ENCODE measurements at regions not wholly inside any gene's neighbourhood (a gene's known extent, or its start where the extent isn't known, plus 50 kb on each side); places are given as distances from the start of the nearest gene placed in this dataset.
"Not testable (repeated sequence)": the region's sequence is repeated elsewhere in the genome, so short reads cannot be mapped to it uniquely, and the experiment has no call there.

DNA sequence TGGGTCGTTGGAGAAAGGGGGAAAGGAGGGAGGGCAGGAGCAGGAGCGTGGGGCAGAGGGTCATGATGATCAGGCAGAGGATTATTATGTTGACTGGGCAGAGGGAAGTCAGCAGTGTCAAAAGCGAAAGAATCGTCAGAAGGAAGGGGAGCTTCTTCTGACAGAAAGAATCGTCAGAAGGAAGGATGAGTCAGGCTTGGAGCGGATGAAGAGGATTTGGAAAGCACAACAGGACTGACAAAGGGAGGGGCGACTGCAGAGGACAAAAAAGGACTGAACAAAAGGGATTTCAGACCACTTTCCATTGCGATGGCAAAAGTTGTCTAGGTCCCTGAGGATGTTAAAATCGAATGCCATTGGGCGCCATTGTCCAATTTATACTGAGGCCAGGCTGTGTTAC lies 1053.5 kb downstream of the SI start:
- Histone ChIP-seq H3K36me3 (ENCODE audit: insufficient read depth) (no peaks in the 10 kb centered on the region), H4K20me1 (ENCODE audit: insufficient read depth) (no peaks in the 10 kb centered on the region), H3K9ac (no peak overlapping the region), H3K4me2 (no peak overlapping the region), H3K4me3 (IDR thresholded peaks at IDR 0.05; ENCODE audit: insufficient read depth, low read depth, low read length) (no peak overlapping the region), H3K27me3 (ENCODE audit: insufficient read depth, low read depth) (no peaks in the 10 kb centered on the region), H3K4me1 (ENCODE audit: low read depth, poor library complexity, severe bottlenecking) (no peaks in the 10 kb centered on the region), H3K79me2 (ENCODE audit: insufficient read depth, low read depth) (no peaks in the 10 kb centered on the region), H3K27ac (no peak overlapping the region), H2AFZ (ENCODE audit: low read depth) (no peak overlapping the region)
- TF ChIP-seq, protein P1, sequence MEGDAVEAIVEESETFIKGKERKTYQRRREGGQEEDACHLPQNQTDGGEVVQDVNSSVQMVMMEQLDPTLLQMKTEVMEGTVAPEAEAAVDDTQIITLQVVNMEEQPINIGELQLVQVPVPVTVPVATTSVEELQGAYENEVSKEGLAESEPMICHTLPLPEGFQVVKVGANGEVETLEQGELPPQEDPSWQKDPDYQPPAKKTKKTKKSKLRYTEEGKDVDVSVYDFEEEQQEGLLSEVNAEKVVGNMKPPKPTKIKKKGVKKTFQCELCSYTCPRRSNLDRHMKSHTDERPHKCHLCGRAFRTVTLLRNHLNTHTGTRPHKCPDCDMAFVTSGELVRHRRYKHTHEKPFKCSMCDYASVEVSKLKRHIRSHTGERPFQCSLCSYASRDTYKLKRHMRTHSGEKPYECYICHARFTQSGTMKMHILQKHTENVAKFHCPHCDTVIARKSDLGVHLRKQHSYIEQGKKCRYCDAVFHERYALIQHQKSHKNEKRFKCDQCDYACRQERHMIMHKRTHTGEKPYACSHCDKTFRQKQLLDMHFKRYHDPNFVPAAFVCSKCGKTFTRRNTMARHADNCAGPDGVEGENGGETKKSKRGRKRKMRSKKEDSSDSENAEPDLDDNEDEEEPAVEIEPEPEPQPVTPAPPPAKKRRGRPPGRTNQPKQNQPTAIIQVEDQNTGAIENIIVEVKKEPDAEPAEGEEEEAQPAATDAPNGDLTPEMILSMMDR (conservative IDR thresholded peaks at IDR 0.05; ENCODE audit: low read depth, low read length): no peak

DNA sequence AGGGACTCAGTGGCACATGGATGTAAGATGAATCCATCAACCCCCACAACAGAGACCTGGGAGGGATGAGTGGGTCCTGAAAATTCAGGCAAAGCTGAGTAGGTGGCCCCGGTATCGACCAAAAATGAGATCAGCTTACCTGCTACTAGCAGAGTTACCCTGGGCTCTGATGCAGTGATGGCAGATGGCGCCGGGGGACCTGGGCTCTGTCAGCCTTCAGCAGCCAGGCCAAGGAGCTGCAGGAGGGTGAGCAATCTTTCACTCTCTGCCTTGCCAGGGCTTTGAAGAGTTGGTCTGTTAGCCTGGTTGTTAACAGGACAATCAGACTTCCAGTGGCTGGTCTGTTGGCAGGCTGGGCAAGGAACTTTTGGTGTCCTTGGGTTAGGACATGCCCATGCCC lies 1054.8 kb downstream of the SI start:
- no peak overlapping the region for H3K27ac ChIP-seq
- H3K27me3 ChIP-seq (ENCODE audit: insufficient read depth, low read depth): no peaks in the 10 kb centered on the region
- H3K4me1 ChIP-seq (ENCODE audit: low read depth, poor library complexity, severe bottlenecking): no peaks in the 10 kb centered on the region
- H3K9ac ChIP-seq: no peak overlapping the region
- TF ChIP-seq, protein P1 (conservative IDR thresholded peaks at IDR 0.05; ENCODE audit: low read depth, low read length): no peak
- H3K79me2 ChIP-seq (ENCODE audit: insufficient read depth, low read depth): no peaks in the 10 kb centered on the region
- H3K4me3 ChIP-seq (IDR thresholded peaks at IDR 0.05; ENCODE audit: insufficient read depth, low read depth, low read length): no peak overlapping the region
- no peaks in the 10 kb centered on the region for H4K20me1 ChIP-seq (ENCODE audit: insufficient read depth)
- no peaks in the 10 kb centered on the region for H3K36me3 ChIP-seq (ENCODE audit: insufficient read depth)
- H2AFZ ChIP-seq (ENCODE audit: low read depth): no peak overlapping the region
- no peak overlapping the region for H3K4me2 ChIP-seq

DNA sequence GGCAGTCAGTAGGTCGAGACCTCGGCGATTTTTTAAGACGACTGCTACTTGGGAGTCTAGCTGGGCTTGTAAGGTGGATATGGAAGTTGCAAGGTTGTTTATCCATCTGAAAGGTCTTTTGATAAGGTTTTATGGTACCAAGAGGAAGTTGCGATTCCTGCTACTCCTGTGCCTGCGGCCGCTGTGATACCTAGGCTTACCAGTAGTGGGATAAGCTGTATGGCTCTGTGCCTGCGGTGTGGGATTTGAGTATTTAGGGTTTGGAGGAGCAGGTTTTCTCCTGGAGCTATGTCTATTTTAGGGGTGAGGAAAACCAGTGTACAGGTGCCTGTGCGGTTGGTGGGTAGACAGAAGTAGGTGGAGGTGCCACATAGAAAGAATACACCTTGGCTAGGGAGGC lies 1059.8 kb downstream of the SI start:
- TF ChIP-seq, protein P1 (conservative IDR thresholded peaks at IDR 0.05; ENCODE audit: low read depth, low read length): no peak
- Histone ChIP-seq H2AFZ (ENCODE audit: low read depth) (no peak overlapping the region), H3K4me2 (no peak overlapping the region), H3K36me3 (ENCODE audit: insufficient read depth) (no peaks in the 10 kb centered on the region), H3K4me1 (ENCODE audit: low read depth, poor library complexity, severe bottlenecking) (no peaks in the 10 kb centered on the region), H3K79me2 (ENCODE audit: insufficient read depth, low read depth) (no peaks in the 10 kb centered on the region), H3K27ac (no peak overlapping the region), H3K27me3 (ENCODE audit: insufficient read depth, low read depth) (no peaks in the 10 kb centered on the region), H3K9ac (no peak overlapping the region), H4K20me1 (ENCODE audit: insufficient read depth) (no peaks in the 10 kb centered on the region), H3K4me3 (IDR thresholded peaks at IDR 0.05; ENCODE audit: insufficient read depth, low read depth, low read length) (no peak overlapping the region)

DNA sequence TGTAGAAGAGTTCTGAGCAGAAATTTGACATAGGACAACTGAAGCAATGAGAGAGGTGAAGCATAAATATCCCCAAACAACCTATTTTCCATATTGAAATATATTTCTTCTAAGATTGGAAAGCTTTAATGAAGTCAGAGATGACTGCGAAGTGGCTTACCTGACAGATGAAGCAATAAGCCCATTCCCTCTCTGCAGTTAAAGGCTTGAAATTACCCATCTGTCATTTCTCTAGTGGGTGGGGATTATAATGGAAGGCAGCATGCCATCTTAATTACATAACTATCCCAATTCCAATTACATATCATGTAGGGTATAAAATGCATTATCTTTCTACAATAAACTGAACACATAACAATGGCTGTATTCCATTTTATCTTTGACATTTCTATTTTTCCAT lies 1070.5 kb downstream of the SI start:
- no peaks in the 10 kb centered on the region for H3K79me2 ChIP-seq (ENCODE audit: insufficient read depth, low read depth)
- no peak overlapping the region for H3K4me3 ChIP-seq (IDR thresholded peaks at IDR 0.05; ENCODE audit: insufficient read depth, low read depth, low read length)
- no peak overlapping the region for H3K27ac ChIP-seq
- H3K9ac ChIP-seq: no peak overlapping the region
- no peak overlapping the region for H3K4me2 ChIP-seq
- H3K27me3 ChIP-seq (ENCODE audit: insufficient read depth, low read depth): no peaks in the 10 kb centered on the region
- TF ChIP-seq, protein P1 (conservative IDR thresholded peaks at IDR 0.05; ENCODE audit: low read depth, low read length): no peak
- H3K36me3 ChIP-seq (ENCODE audit: insufficient read depth): no peaks in the 10 kb centered on the region
- H2AFZ ChIP-seq (ENCODE audit: low read depth): no peak overlapping the region
- no peaks in the 10 kb centered on the region for H3K4me1 ChIP-seq (ENCODE audit: low read depth, poor library complexity, severe bottlenecking)
- no peaks in the 10 kb centered on the region for H4K20me1 ChIP-seq (ENCODE audit: insufficient read depth)

DNA sequence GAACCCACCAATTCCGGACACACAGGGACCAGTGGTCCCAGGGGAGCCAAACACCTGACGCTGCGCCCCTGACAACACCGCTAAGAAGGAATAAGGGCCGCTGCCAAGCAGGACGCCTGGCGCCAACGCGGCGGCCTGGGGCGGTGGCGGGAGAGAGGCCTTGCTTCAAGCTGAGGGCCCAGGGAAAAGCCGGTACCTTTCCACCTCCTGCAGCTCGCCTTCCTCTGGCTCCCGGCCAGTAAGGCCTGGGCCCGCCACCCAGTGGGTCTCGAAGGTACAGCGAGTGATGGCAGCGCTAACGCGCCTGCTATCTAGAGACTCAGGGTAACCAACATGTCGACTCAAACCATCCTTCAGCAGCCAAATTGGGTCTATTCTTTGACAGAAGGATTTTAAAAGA lies 1074.1 kb downstream of the SI start:
- no peak overlapping the region for H3K4me2 ChIP-seq
- no peaks in the 10 kb centered on the region for H3K36me3 ChIP-seq (ENCODE audit: insufficient read depth)
- H3K4me1 ChIP-seq (ENCODE audit: low read depth, poor library complexity, severe bottlenecking): no peaks in the 10 kb centered on the region
- no peak overlapping the region for H3K9ac ChIP-seq
- no peak overlapping the region for H3K27ac ChIP-seq
- H3K27me3 ChIP-seq (ENCODE audit: insufficient read depth, low read depth): no peaks in the 10 kb centered on the region
- H3K79me2 ChIP-seq (ENCODE audit: insufficient read depth, low read depth): no peaks in the 10 kb centered on the region
- no peak overlapping the region for H2AFZ ChIP-seq (ENCODE audit: low read depth)
- H3K4me3 ChIP-seq (IDR thresholded peaks at IDR 0.05; ENCODE audit: insufficient read depth, low read depth, low read length): no peak overlapping the region
- H4K20me1 ChIP-seq (ENCODE audit: insufficient read depth): no peaks in the 10 kb centered on the region
- TF ChIP-seq, protein P1 (conservative IDR thresholded peaks at IDR 0.05; ENCODE audit: low read depth, low read length): no peak

DNA sequence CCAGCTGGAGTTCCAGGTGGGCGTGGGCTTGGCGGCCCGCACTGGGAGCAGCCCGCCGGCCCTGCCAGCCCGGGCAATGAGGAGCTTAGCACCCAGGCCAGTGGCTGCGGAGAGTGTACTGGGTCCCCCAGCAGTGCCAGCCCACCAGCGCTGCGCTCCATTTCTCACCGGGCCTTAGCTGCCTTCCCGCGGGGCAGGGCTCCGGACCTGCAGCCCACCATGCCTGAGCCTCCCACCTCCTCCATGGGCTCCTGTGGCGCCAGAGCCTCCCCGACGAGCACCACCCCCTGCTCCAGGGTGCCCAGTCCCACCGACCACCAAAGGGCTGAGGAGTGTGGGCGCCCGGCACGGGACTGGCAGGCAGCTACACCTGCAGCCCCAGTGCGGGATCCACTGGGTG lies 1075.3 kb downstream of the SI start:
- not testable (repeated sequence) for H3K79me2 ChIP-seq (ENCODE audit: insufficient read depth, low read depth); H3K36me3 ChIP-seq (ENCODE audit: insufficient read depth); H3K4me3 ChIP-seq (IDR thresholded peaks at IDR 0.05; ENCODE audit: insufficient read depth, low read depth, low read length); H3K4me1 ChIP-seq (ENCODE audit: low read depth, poor library complexity, severe bottlenecking); H2AFZ ChIP-seq (ENCODE audit: low read depth); H4K20me1 ChIP-seq (ENCODE audit: insufficient read depth); H3K27me3 ChIP-seq (ENCODE audit: insufficient read depth, low read depth); H3K4me2 ChIP-seq; H3K27ac ChIP-seq; H3K9ac ChIP-seq

Data from KMS-11 (cell line).